Colonic mucosa (tissue), 4 donors: ENCODE measurements at regions not wholly inside any gene's neighbourhood (a gene's known extent, or its start where the extent isn't known, plus 50 kb on each side); places are given as distances from the start of the nearest gene placed in this dataset.
"Not testable (repeated sequence)": the region's sequence is repeated elsewhere in the genome, so short reads cannot be mapped to it uniquely, and the experiment has no call there.

Experiments
- DNase-seq: peaks from one replicate; pipeline ENCODE4 v3.0.0-alpha.2; 2020
- H3K27ac ChIP-seq: fragments of 200-600 bp; one replicate; pipeline ENCODE4 v1.8.0; 2021
- H3K27me3 ChIP-seq: fragments of 200-600 bp; one replicate; pipeline ENCODE4 v1.8.0; 2021
- H3K36me3 ChIP-seq: fragments of 200-600 bp; one replicate; pipeline ENCODE4 v1.8.0; 2021
- H3K4me1 ChIP-seq: fragments of 200-600 bp; one replicate; pipeline ENCODE4 v1.8.0; 2021; ENCODE audit warnings: mild to moderate bottlenecking
- H3K4me3 ChIP-seq: fragments of 200-600 bp; one replicate; pipeline ENCODE4 v1.8.0; 2021
- H3K9ac ChIP-seq, 2 donors: one replicate each; pipeline ENCODE4 v1.7.0; 2013; ENCODE audit warnings: control low read depth in 2 of 2, low read depth in 2 of 2, low read length in 2 of 2
- H3K9me3 ChIP-seq: fragments of 200-600 bp; one replicate; pipeline ENCODE4 v1.8.0; 2021
- CTCF ChIP-seq: fragments of 200-600 bp; IDR thresholded peaks from one replicate; pipeline ENCODE4 v1.8.0; 2022; ENCODE audit warnings: antibody characterized with exemption, mild to moderate bottlenecking
- intact Hi-C: fragments of 100-400 bp; cut with DNase I; formaldehyde crosslinking; loops from one replicate; pipeline ENCODE4 v1.14.1; 2022
- donor health status: healthy.
- donor health status: DM: no; HTN: no; CAD: no.
- donor health status: DM: no; HTN: no; CAD: no.

GRCh38 chr3:124347418-124347817 is 355.5 kb upstream of the ROPN1 start:
- no peak for DNase-seq
- no peak overlapping the region for H3K9ac ChIP-seq
- no peaks in the 10 kb centered on the region for H3K27me3 ChIP-seq
- H3K27ac ChIP-seq, result no peak overlapping the region
- intact Hi-C loops, result no loop called here
- H3K9me3 ChIP-seq, result no peaks in the 10 kb centered on the region
- TF ChIP-seq CTCF, result no peak
- no peaks in the 10 kb centered on the region for H3K4me1 ChIP-seq
- no peaks in the 10 kb centered on the region for H3K36me3 ChIP-seq
- no peak overlapping the region for H3K4me3 ChIP-seq

GRCh38 chr3:124348555-124348954 is 356.6 kb upstream of the ROPN1 start:
- H3K27me3 ChIP-seq, H3K4me3 ChIP-seq, H3K27ac ChIP-seq, DNase-seq, H3K9ac ChIP-seq, H3K4me1 ChIP-seq, intact Hi-C loops, H3K36me3 ChIP-seq, H3K9me3 ChIP-seq: not testable (repeated sequence)

- TF ChIP-seq CTCF, result peak; percentile 50
- H3K4me3 ChIP-seq, result no peak overlapping the region
- H3K27ac ChIP-seq, result no peak overlapping the region
- H3K9ac ChIP-seq, result no peak overlapping the region
- peak; percentile 34 for DNase-seq
- H3K36me3 ChIP-seq, result no peaks in the 10 kb centered on the region
- H3K9me3 ChIP-seq, result no peaks in the 10 kb centered on the region
- H3K27me3 ChIP-seq, result no peaks in the 10 kb centered on the region
- intact Hi-C loops, result loop anchor here (2.0 kb wide), 2 partner anchors 115 to 199 kb away; no protein-coding TSS in a partner anchor
- no peaks in the 10 kb centered on the region for H3K4me1 ChIP-seq
These were observed 359.7 kb upstream of the ROPN1 start for GRCh38 chr3:124351430-124352148.

GRCh38 chr3:124352149-124352539 is 360.2 kb upstream of the ROPN1 start:
- intact Hi-C loops, result no loop called here
- no peak overlapping the region for H3K4me3 ChIP-seq
- no peaks in the 10 kb centered on the region for H3K36me3 ChIP-seq
- H3K4me1 ChIP-seq, result no peaks in the 10 kb centered on the region
- no peak for DNase-seq
- H3K9ac ChIP-seq, result no peak overlapping the region
- no peak overlapping the region for H3K27ac ChIP-seq
- no peak for TF ChIP-seq CTCF
- H3K27me3 ChIP-seq, result no peaks in the 10 kb centered on the region
- no peaks in the 10 kb centered on the region for H3K9me3 ChIP-seq

GRCh38 chr3:124353691-124354090 is 361.8 kb upstream of the ROPN1 start:
- intact Hi-C loops, result no loop called here
- H3K27me3 ChIP-seq, result no peaks in the 10 kb centered on the region
- no peak overlapping the region for H3K4me3 ChIP-seq
- H3K4me1 ChIP-seq, result no peaks in the 10 kb centered on the region
- H3K27ac ChIP-seq, result no peak overlapping the region
- no peak for TF ChIP-seq CTCF
- H3K36me3 ChIP-seq, result no peaks in the 10 kb centered on the region
- DNase-seq, result no peak
- H3K9me3 ChIP-seq, result no peaks in the 10 kb centered on the region
- H3K9ac ChIP-seq, result no peak overlapping the region

GRCh38 chr3:124354150-124354549 is 362.2 kb upstream of the ROPN1 start:
- H3K27ac ChIP-seq, result no peak overlapping the region
- H3K27me3 ChIP-seq, result no peaks in the 10 kb centered on the region
- intact Hi-C loops, result no loop called here
- no peak overlapping the region for H3K4me3 ChIP-seq
- no peaks in the 10 kb centered on the region for H3K4me1 ChIP-seq
- DNase-seq, result no peak
- H3K9me3 ChIP-seq, result no peaks in the 10 kb centered on the region
- no peaks in the 10 kb centered on the region for H3K36me3 ChIP-seq
- TF ChIP-seq CTCF, result no peak
- H3K9ac ChIP-seq, result no peak overlapping the region
